Left lung (tissue), 4 donors: ENCODE measurements at regions not wholly inside any gene's neighbourhood (a gene's known extent, or its start where the extent isn't known, plus 50 kb on each side); places are given as distances from the start of the nearest gene placed in this dataset.

Source experiments
- ATAC-seq: fragments of 200-7000 bp; cut with Tn5 transposase; one replicate; pipeline ENCODE4 v1.9.1; 2020; ENCODE audit warnings: moderate library complexity
- DNase-seq, 4 donors: peaks; one replicate each; pipeline ENCODE4 v3.0.0-alpha.2; 2013 to 2020
- H3K27ac ChIP-seq, 2 donors: fragments of 200-600 bp; sonication (generic) in 1 of 2; one replicate each; pipeline versions ENCODE4 v1.5.0 to v1.8.0; 2020 to 2021
- H3K27me3 ChIP-seq, 2 donors: fragments of 200-600 bp; sonication (generic) in 1 of 2; one replicate each; pipeline versions ENCODE4 v1.5.0 to v1.8.0; 2020 to 2021
- H3K36me3 ChIP-seq, 2 donors: fragments of 200-600 bp; sonication (generic) in 1 of 2; one replicate each; pipeline versions ENCODE4 v1.5.0 to v1.8.0; 2020 to 2021
- H3K4me1 ChIP-seq, 2 donors: fragments of 200-600 bp; one replicate each; pipeline ENCODE4 v1.8.0; 2021
- H3K4me3 ChIP-seq, 2 donors: fragments of 200-600 bp; sonication (generic) in 1 of 2; one replicate each; pipeline versions ENCODE4 v1.5.0 to v1.8.0; 2020 to 2021; ENCODE audit warnings: mild to moderate bottlenecking in 1 of 2
- H3K9me3 ChIP-seq, 2 donors: fragments of 200-600 bp; sonication (generic) in 1 of 2; one replicate each; pipeline versions ENCODE4 v1.5.0 to v1.8.0; 2020 to 2021
- CTCF ChIP-seq, 2 donors: fragments of 200-600 bp; sonication (generic) in 1 of 2; IDR thresholded peaks; one replicate each; pipeline versions ENCODE4 v1.5.0 to v1.8.0; 2021; ENCODE audit warnings: antibody characterized with exemption in 2 of 2
- intact Hi-C, 2 donors: fragments of 100-400 bp; cut with DNase I; formaldehyde crosslinking; loops; one replicate each; pipeline versions ENCODE4 v1.11.2 to v1.14.2; 2022
- donor health status: DM: no; HTN: yes; CAD: no.
- donor health status: DM: no; HTN: no; CAD: no.

GRCh38 chr11:121367001-121367843 is 74.7 kb downstream of the SC5D start:
- H3K4me3 ChIP-seq = no peak overlapping the region
- H3K27me3 ChIP-seq = no peaks in the 10 kb centered on the region
- DNase-seq = peak in 2 of 4 donors; percentile 71 to 85

GRCh38 chr11:121367844-121368225 is 75.3 kb downstream of the SC5D start:
- intact Hi-C loops = no loop called here
- no peaks in the 10 kb centered on the region for H3K36me3 ChIP-seq
- no peak overlapping the region for H3K27ac ChIP-seq
- ATAC-seq (no peak), DNase-seq (peak in 2 of 4 donors; percentile 44 to 58)
- peaks cover 0 to 15% of the 10 kb centered on the region in 2 donors for H3K4me1 ChIP-seq
- H3K27me3 ChIP-seq = no peaks in the 10 kb centered on the region
- no peak overlapping the region for H3K4me3 ChIP-seq
- TF ChIP-seq CTCF (IDR thresholded peaks at IDR 0.05) = no peak
- no peaks in the 10 kb centered on the region for H3K9me3 ChIP-seq

More at GRCh38 chr11:121367001-121367843, 74.7 kb downstream of the SC5D start:
- Histone ChIP-seq H3K27ac (no peak overlapping the region), H3K36me3 (no peaks in the 10 kb centered on the region), H3K9me3 (no peaks in the 10 kb centered on the region), H3K4me1 (peaks cover 0 to 15% of the 10 kb centered on the region in 2 donors)
- intact Hi-C loops = no loop called here
- TF ChIP-seq CTCF (IDR thresholded peaks at IDR 0.05) = no peak
- ATAC-seq = peak; percentile 58

GRCh38 chr11:121368364-121369240 is 76.0 kb downstream of the SC5D start:
- Histone ChIP-seq H3K27ac (no peak overlapping the region), H3K4me3 (no peak overlapping the region), H3K36me3 (no peaks in the 10 kb centered on the region), H3K27me3 (no peaks in the 10 kb centered on the region), H3K4me1 (peaks cover 0 to 15% of the 10 kb centered on the region in 2 donors), H3K9me3 (no peaks in the 10 kb centered on the region)
- intact Hi-C loops = no loop called here
- no peak for ATAC-seq
- no peak for TF ChIP-seq CTCF (IDR thresholded peaks at IDR 0.05)
- DNase-seq = peak in 1 of 4 donors; percentile 35

- ATAC-seq (no peak), DNase-seq (no peak)
- Histone ChIP-seq H3K4me3 (no peak overlapping the region), H3K27me3 (no peaks in the 10 kb centered on the region), H3K9me3 (no peaks in the 10 kb centered on the region), H3K4me1 (peaks cover 0 to 15% of the 10 kb centered on the region in 2 donors), H3K27ac (no peak overlapping the region), H3K36me3 (no peaks in the 10 kb centered on the region)
- no peak for TF ChIP-seq CTCF (IDR thresholded peaks at IDR 0.05)
- intact Hi-C loops = no loop called here
Observed at GRCh38 chr11:121369366-121369765, 76.8 kb downstream of the SC5D start.

- TF ChIP-seq CTCF (IDR thresholded peaks at IDR 0.05) = no peak
- DNase-seq (no peak), ATAC-seq (no peak)
- Histone ChIP-seq H3K4me3 (no peak overlapping the region), H3K27ac (no peak overlapping the region), H3K9me3 (no peaks in the 10 kb centered on the region), H3K27me3 (no peaks in the 10 kb centered on the region), H3K36me3 (no peaks in the 10 kb centered on the region), H3K4me1 (peaks cover 0 to 17% of the 10 kb centered on the region in 2 donors)
- intact Hi-C loops = no loop called here
Observed at GRCh38 chr11:121372028-121372427, 79.5 kb downstream of the SC5D start.
